ENCODE measurements at regions not wholly inside any gene's neighbourhood (a gene's known extent, or its start where the extent isn't known, plus 50 kb on each side); places are given as distances from the start of the nearest gene placed in this dataset.

DNA sequence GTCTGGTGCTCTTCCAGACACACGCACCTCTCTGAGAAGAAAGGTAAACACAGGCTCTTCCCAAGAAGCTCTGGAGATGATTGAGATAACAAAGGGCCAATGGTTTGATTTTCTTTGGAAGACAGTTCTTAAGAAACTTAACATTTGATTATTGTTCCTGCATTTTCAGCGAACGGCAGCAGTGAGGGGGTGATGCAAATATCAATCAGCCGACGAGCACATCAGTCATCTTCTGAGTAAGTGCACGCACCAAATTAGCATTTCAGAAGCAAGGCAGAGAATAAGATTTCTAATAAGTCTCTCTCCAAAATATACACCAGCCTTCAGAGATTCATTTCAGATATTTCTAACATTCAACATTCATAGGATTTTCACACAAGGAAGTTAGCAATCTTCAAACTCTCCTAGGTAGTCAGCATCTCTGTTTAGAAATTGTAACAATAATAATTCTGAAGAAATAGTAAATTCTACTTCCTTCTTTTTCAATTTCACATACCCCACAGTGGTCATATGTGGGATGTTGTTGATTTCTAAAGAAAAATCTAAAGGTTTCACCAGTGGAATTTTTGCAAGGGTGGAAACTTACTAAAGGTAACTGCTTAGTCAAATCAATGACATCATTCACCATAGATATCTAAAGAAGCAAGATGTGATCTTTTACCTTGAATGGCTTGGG lies 250.3 kb downstream of the SEC61B start:
- WGBS, 2 donors = 73 to 77% methylated on average over 6 of the region's 6 CpGs
- intact Hi-C loops (cut with DNase I; ENCODE audit: low total_unique reads) = no loop called here
- no peak for TF ChIP-seq POLR2A (IDR thresholded peaks at IDR 0.05)
- TF ChIP-seq, protein P1, sequence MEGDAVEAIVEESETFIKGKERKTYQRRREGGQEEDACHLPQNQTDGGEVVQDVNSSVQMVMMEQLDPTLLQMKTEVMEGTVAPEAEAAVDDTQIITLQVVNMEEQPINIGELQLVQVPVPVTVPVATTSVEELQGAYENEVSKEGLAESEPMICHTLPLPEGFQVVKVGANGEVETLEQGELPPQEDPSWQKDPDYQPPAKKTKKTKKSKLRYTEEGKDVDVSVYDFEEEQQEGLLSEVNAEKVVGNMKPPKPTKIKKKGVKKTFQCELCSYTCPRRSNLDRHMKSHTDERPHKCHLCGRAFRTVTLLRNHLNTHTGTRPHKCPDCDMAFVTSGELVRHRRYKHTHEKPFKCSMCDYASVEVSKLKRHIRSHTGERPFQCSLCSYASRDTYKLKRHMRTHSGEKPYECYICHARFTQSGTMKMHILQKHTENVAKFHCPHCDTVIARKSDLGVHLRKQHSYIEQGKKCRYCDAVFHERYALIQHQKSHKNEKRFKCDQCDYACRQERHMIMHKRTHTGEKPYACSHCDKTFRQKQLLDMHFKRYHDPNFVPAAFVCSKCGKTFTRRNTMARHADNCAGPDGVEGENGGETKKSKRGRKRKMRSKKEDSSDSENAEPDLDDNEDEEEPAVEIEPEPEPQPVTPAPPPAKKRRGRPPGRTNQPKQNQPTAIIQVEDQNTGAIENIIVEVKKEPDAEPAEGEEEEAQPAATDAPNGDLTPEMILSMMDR (IDR thresholded peaks at IDR 0.05) = no peak
- no peak overlapping the region for H3K4me3 ChIP-seq (ENCODE audit: low read depth, poor library complexity, severe bottlenecking)
- DNase-seq (ENCODE audit: low spot score in 2 of 2) = no peak

DNA sequence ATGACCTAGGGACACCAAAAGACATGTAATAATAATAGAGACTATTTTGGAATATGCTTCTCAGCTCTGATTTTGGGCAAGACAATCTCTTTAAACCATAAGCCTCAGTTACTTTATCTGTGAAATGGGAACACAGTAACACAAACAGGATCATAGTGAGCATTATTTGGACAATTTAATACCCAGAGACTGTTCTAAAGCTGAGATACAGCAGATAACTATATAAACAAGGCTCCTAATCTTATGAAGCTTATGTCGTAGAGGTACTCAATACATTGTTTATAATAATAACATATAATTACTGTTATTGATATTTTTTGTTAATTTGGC lies 250.8 kb downstream of the SEC61B start:
- intact Hi-C loops (cut with DNase I; ENCODE audit: low total_unique reads) = no loop called here
- TF ChIP-seq, protein P1 (IDR thresholded peaks at IDR 0.05) = no peak
- DNase-seq (ENCODE audit: low spot score in 2 of 2) = no peak
- WGBS, 2 donors = 92 to 95% methylated on average over 1 of the region's 1 CpG
- H3K4me3 ChIP-seq (ENCODE audit: low read depth, poor library complexity, severe bottlenecking) = no peak overlapping the region

DNA sequence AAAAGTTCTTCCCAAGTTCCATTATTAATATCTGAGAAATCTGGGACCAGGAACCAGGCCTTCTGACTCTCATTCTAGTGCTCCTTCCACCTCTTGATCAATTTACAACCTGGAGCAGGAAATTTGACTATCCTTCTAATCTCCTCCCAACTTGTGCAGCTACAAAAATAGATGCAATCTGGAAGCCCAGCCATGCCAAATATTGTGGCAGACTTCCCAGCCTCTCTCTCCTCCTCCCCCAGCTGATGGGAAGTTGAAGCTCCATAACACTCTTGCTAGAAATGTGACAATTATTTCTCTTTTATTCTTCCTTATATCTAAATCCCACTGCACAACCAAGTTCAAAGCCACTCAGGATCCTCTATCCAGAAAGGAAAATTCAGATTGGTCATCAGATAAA lies 252.1 kb downstream of the SEC61B start:
- no peak for TF ChIP-seq POLR2A (IDR thresholded peaks at IDR 0.05)
- TF ChIP-seq, protein P1 (IDR thresholded peaks at IDR 0.05) = no peak
- no peak for DNase-seq (ENCODE audit: low spot score in 2 of 2)
- intact Hi-C loops (cut with DNase I; ENCODE audit: low total_unique reads) = no loop called here
- no peak overlapping the region for H3K4me3 ChIP-seq (ENCODE audit: low read depth, poor library complexity, severe bottlenecking)

DNA sequence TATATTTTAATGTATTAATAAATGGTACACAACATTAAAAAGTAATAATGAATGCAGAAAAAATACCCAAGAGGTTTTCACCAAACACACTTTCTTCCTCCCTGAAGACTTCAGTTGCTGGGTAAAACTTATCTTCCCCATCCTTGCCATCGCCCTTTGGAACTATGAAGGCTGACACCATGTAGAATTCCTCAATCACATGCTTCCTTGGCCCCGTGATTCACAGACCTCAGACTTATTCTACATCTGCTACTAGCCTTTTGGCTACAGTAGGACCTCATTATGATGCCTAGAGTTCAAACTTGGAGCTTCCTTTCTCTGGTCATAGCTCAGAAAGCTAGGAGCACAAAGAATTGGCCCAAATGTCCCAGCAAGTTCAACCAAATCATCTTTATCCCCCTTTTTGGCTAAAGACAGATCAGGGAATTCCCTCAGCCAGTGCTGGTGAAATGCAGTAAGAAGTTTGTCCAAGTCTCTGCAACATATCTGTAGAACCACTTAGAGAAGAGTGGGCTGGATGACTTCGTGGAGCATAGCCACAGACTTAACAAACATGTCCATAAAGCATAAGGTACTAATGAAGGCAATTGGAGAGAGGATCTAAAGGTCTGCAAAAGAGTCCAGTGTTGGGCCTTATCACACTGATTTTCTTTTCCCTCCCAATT lies 253.5 kb downstream of the SEC61B start:
- DNase-seq (ENCODE audit: low spot score in 2 of 2) = no peak
- WGBS, 2 donors = 76 to 83% methylated on average over 3 of the region's 3 CpGs

DNA sequence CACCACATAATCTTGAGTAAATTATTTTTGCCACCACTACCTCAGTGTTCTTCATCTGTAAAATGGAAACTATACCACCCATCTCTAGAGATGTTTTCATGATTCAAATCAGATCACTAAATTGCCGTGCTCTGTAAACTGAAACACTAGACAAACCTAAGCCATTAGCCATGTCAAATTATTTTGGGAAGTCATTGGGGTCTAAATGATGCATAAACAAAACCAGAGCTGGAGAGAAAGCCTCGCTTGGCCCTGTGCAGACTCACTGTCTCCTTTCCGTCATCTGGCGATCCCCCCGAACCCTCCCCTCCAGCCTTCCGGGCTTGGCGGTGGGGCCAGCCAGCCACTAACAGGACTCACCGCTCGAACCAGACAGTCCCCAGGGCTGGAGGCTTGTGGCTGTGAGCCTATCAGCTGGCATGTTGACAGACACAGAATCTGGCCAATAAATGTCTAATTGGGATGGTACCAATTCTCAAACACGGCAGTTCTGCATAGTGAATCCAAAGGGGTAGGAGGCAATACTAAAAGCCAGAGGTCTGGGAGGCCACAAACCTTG lies 256.5 kb downstream of the SEC61B start:
- WGBS, 2 donors = 68 to 87% methylated on average over 10 of the region's 10 CpGs
- DNase-seq (ENCODE audit: low spot score in 2 of 2) = no peak
- intact Hi-C loops (cut with DNase I; ENCODE audit: low total_unique reads) = no loop called here
- TF ChIP-seq POLR2A (IDR thresholded peaks at IDR 0.05) = no peak
- TF ChIP-seq, protein P1 (IDR thresholded peaks at IDR 0.05) = no peak
- no peak overlapping the region for H3K4me3 ChIP-seq (ENCODE audit: low read depth, poor library complexity, severe bottlenecking)

More for the DNA sequence above, 253.5 kb downstream of the SEC61B start:
- TF ChIP-seq, protein P1 (IDR thresholded peaks at IDR 0.05) = no peak
- TF ChIP-seq POLR2A (IDR thresholded peaks at IDR 0.05) = no peak
- intact Hi-C loops (cut with DNase I; ENCODE audit: low total_unique reads) = no loop called here
- no peak overlapping the region for H3K4me3 ChIP-seq (ENCODE audit: low read depth, poor library complexity, severe bottlenecking)
